Natural killer cell (primary cell): ENCODE measurements at regions not wholly inside any gene's neighbourhood (a gene's known extent, or its start where the extent isn't known, plus 50 kb on each side); places are given as distances from the start of the nearest gene placed in this dataset.

ENCODE experiments used
- ATAC-seq, 3 donors: fragments of 150-1000 bp in 2 of 3; fragments of 200-7000 bp in 1 of 3; cut with Tn5 transposase; 1 replicate in 1 of 3; 2 replicates in 2 of 3; pipeline ENCODE4 v1.10.0; 2021; ENCODE audit warnings: mild to moderate bottlenecking in 2 of 3, moderate library complexity in 2 of 3
- DNase-seq, 2 donors: peaks; one replicate each; pipeline versions ENCODE4 v3.0.0 to v3.0.0-alpha.2; 2013 to 2021; ENCODE audit warnings: mixed read lengths in 1 of 2
- H3K27ac ChIP-seq: one replicate; pipeline ENCODE4 v1.5.1; 2013; ENCODE audit warnings: mild to moderate bottlenecking, low read length
- H3K27me3 ChIP-seq: one replicate; pipeline ENCODE4 v1.6.1; 2013; ENCODE audit warnings: low read length; ENCODE audit not compliant: control insufficient read depth, insufficient read depth
- H3K36me3 ChIP-seq: one replicate; pipeline ENCODE4 v1.6.1; 2013; ENCODE audit warnings: low read length; ENCODE audit not compliant: control insufficient read depth, insufficient read depth
- H3K4me1 ChIP-seq: one replicate; pipeline ENCODE4 v1.6.1; 2013; ENCODE audit warnings: low read length; ENCODE audit not compliant: control insufficient read depth, insufficient read depth
- H3K4me3 ChIP-seq: one replicate; pipeline ENCODE4 v1.5.1; 2013; ENCODE audit warnings: low read length
- H3K9me3 ChIP-seq: one replicate; pipeline ENCODE4 v1.6.1; 2013; ENCODE audit warnings: low read length; ENCODE audit not compliant: control insufficient read depth, insufficient read depth
- H3K27ac Mint-ChIP-seq, 2 donors: one replicate each; pipeline ENCODE4 v1.8.0; 2022; ENCODE audit warnings: mild to moderate bottlenecking in 2 of 2, mixed read lengths in 2 of 2, moderate library complexity in 1 of 2
- H3K27me3 Mint-ChIP-seq, 2 donors: one replicate each; pipeline ENCODE4 v1.8.0; 2022; ENCODE audit warnings: low read depth in 2 of 2, mixed read lengths in 2 of 2
- H3K36me3 Mint-ChIP-seq: one replicate; pipeline ENCODE4 v1.8.0; 2022; ENCODE audit warnings: mixed read lengths
- H3K4me1 Mint-ChIP-seq, 2 donors: one replicate each; pipeline ENCODE4 v1.8.0; 2022; ENCODE audit warnings: mixed read lengths in 2 of 2
- H3K4me3 Mint-ChIP-seq: one replicate; pipeline ENCODE4 v1.8.0; 2022; ENCODE audit warnings: mild to moderate bottlenecking, moderate library complexity, mixed read lengths
- H3K9me3 Mint-ChIP-seq, 2 donors: one replicate each; pipeline ENCODE4 v1.8.0; 2022; ENCODE audit warnings: mixed read lengths in 2 of 2
- WGBS: methylation state at CpG from one replicate; pipeline ENCODE4 v1.1.7; 2013; ENCODE audit warnings: missing lambda C conversion rate; ENCODE audit not compliant: insufficient coverage; 5-methylcytosine and 5-hydroxymethylcytosine counted together
- intact Hi-C: fragments of 100-400 bp; cut with micrococcal nuclease; formaldehyde crosslinking; loops from one replicate; pipeline ENCODE4 v1.14.2; 2022
- TF ChIP-seq, protein P1 (sequence below): fragments of 200-600 bp; IDR thresholded peaks from one replicate; pipeline ENCODE4 v1.8.0; 2022; ENCODE audit warnings: antibody characterized with exemption

DNA sequence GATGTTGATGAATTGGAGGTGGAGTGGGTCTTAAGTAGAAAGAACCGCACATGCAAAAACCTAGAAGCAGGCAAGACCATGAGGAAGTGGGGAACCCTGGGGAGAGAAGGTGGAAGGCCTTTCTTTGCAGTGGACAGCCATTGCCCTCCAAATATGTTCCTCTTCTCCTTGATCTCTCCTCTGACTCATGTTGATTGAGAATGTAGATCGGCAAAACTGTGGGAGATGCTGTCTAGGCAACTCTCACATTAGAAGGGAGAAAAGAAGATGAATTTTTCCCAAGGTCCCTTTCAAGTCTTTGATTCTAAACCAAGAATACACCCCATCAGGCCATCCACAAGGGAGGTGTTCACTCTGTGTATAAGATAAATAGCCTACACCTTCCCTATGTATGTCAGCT is 257.5 kb downstream of the MSRB3 start:
- H3K4me3 Mint-ChIP-seq, result no peak overlapping the region
- H3K9me3 Mint-ChIP-seq, result peaks cover 4 to 10% of the 10 kb centered on the region in 2 donors
- no peaks in the 10 kb centered on the region for H3K4me1 Mint-ChIP-seq
- no peak overlapping the region for H3K27ac ChIP-seq
- 79% methylated on average over 1 of the region's 2 CpGs for WGBS
- no peaks in the 10 kb centered on the region for H3K27me3 ChIP-seq
- no peaks in the 10 kb centered on the region for H3K9me3 ChIP-seq
- no peaks in the 10 kb centered on the region for H3K36me3 ChIP-seq
- DNase-seq (no peak), ATAC-seq (no peak)
- TF ChIP-seq, protein P1, sequence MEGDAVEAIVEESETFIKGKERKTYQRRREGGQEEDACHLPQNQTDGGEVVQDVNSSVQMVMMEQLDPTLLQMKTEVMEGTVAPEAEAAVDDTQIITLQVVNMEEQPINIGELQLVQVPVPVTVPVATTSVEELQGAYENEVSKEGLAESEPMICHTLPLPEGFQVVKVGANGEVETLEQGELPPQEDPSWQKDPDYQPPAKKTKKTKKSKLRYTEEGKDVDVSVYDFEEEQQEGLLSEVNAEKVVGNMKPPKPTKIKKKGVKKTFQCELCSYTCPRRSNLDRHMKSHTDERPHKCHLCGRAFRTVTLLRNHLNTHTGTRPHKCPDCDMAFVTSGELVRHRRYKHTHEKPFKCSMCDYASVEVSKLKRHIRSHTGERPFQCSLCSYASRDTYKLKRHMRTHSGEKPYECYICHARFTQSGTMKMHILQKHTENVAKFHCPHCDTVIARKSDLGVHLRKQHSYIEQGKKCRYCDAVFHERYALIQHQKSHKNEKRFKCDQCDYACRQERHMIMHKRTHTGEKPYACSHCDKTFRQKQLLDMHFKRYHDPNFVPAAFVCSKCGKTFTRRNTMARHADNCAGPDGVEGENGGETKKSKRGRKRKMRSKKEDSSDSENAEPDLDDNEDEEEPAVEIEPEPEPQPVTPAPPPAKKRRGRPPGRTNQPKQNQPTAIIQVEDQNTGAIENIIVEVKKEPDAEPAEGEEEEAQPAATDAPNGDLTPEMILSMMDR, result no peak
- H3K27ac Mint-ChIP-seq, result no peak overlapping the region
- H3K27me3 Mint-ChIP-seq, result peaks cover 0 to 19% of the 10 kb centered on the region in 2 donors
- H3K4me3 ChIP-seq, result no peak overlapping the region
- intact Hi-C loops, result no loop called here
- no peaks in the 10 kb centered on the region for H3K4me1 ChIP-seq
- H3K36me3 Mint-ChIP-seq, result peaks cover 10% of the 10 kb centered on the region

DNA sequence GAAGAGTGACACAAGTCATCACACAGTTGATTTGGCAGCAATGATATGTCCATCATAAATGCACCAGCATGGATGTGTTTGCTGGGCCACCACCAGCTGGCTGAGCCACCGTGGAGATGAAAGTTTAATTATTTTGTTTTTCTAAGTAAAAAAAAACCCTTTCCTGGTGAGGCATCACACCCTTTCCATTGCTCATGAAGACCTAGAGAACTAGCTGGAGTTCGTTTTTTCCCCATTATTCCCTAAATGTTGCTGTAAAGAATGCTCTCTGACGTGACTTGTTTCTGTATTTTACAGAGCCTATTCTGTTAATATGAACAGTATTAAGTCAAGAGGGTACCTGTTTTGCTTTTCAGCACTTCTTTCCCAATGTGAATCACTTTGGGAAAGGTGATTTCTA is 257.9 kb downstream of the MSRB3 start:
- ATAC-seq, result no peak
- no peaks in the 10 kb centered on the region for H3K4me1 ChIP-seq
- no peak for DNase-seq
- Mint-ChIP-seq H3K27me3 (peaks cover 0 to 20% of the 10 kb centered on the region in 2 donors), H3K9me3 (peaks cover 4 to 10% of the 10 kb centered on the region in 2 donors), H3K36me3 (peaks cover 12% of the 10 kb centered on the region), H3K4me1 (no peaks in the 10 kb centered on the region), H3K27ac (no peak overlapping the region), H3K4me3 (no peak overlapping the region)
- no peaks in the 10 kb centered on the region for H3K27me3 ChIP-seq
- TF ChIP-seq, protein P1, result no peak
- intact Hi-C loops, result no loop called here
- 81% methylated on average over 3 of the region's 3 CpGs for WGBS
- no peak overlapping the region for H3K27ac ChIP-seq
- H3K36me3 ChIP-seq, result no peaks in the 10 kb centered on the region
- H3K4me3 ChIP-seq, result no peak overlapping the region
- no peaks in the 10 kb centered on the region for H3K9me3 ChIP-seq

DNA sequence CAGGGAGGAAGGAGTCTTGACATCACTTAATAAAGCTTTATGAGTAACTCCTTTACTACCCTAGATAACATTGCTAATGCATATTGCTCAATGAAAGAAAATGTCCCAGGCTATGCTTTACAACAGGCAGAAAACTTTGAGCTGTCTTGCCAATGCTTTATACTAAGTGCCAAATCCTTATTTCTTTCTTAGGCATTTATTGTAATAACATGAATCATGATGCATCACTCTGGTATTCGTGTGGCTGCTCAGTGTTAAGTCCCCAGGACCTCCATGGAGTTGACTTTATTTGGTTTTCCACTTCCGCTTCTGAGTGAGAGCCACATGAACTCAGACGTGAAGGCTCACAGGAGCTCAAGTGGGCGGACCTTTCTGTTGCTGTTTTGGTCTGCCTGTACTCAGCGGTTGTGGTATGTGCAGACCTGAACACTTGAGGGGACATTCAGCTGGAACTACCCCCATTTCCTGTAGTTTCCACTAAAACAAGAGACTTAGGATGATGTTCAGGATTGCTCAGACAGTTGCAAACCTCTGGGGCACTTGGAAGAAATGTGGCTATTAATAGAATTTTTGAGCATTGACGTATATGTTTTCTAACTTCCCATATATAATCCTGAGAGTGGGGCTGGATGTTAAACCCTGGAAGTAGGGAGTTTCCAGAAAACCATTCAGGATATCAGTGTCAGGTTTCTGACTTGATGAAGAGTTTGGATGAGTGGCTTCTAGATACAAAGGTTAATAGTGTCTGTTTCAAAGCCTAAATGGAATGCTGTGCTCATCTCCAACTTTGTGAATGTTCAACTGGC is 258.6 kb downstream of the MSRB3 start:
- 69% methylated on average over 5 of the region's 6 CpGs for WGBS
- H3K27ac ChIP-seq, result no peak overlapping the region
- H3K4me1 Mint-ChIP-seq, result no peaks in the 10 kb centered on the region
- no peaks in the 10 kb centered on the region for H3K27me3 ChIP-seq
- peaks cover 12% of the 10 kb centered on the region for H3K36me3 Mint-ChIP-seq
- TF ChIP-seq, protein P1, result no peak
- no peak overlapping the region for H3K4me3 ChIP-seq
- no peak for DNase-seq
- peaks cover 0 to 20% of the 10 kb centered on the region in 2 donors for H3K27me3 Mint-ChIP-seq
- H3K36me3 ChIP-seq, result no peaks in the 10 kb centered on the region
- H3K9me3 Mint-ChIP-seq, result peaks cover 4 to 10% of the 10 kb centered on the region in 2 donors
- no peak overlapping the region for H3K27ac Mint-ChIP-seq
- ATAC-seq, result no peak
- H3K9me3 ChIP-seq, result no peaks in the 10 kb centered on the region
- intact Hi-C loops, result no loop called here
- no peak overlapping the region for H3K4me3 Mint-ChIP-seq
- H3K4me1 ChIP-seq, result no peaks in the 10 kb centered on the region

DNA sequence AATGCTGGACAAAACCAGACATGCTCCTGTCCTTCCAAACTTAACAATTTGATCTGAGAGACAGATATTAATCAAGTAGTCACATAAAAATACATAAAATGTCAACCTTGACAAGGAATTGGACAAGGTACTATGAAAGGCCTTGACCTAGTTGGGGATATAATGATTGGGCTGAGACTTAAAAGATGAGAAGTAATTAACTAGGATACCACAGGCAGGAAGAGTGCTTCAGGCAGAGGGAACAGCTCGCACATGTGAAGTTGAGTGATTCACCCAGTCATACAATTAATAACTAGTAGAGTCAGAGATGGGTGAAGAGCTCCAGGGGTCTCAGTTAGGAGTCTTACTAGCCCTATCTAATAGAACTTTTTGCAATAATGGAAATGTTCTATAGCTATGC is 259.5 kb downstream of the MSRB3 start:
- TF ChIP-seq, protein P1, result no peak
- ATAC-seq (no peak), DNase-seq (no peak)
- Histone ChIP-seq H3K27ac (no peak overlapping the region), H3K27me3 (no peaks in the 10 kb centered on the region), H3K36me3 (no peaks in the 10 kb centered on the region), H3K9me3 (no peaks in the 10 kb centered on the region), H3K4me1 (no peaks in the 10 kb centered on the region), H3K4me3 (no peak overlapping the region)
- no CpG with 5 or more reads among the region's 1 CpG for WGBS
- Mint-ChIP-seq H3K27ac (no peak overlapping the region), H3K27me3 (peaks cover 0 to 20% of the 10 kb centered on the region in 2 donors), H3K36me3 (peaks cover 12% of the 10 kb centered on the region), H3K4me1 (no peaks in the 10 kb centered on the region), H3K9me3 (peaks cover 4 to 10% of the 10 kb centered on the region in 2 donors), H3K4me3 (no peak overlapping the region)
- intact Hi-C loops, result no loop called here
